ENCODE measurements at regions not wholly inside any gene's neighbourhood (a gene's known extent, or its start where the extent isn't known, plus 50 kb on each side); places are given as distances from the start of the nearest gene placed in this dataset.

- TF ChIP-seq CTCF (conservative IDR thresholded peaks at IDR 0.05; ENCODE audit: low read length) = no peak
- TF ChIP-seq EZH2phosphoT487 (IDR thresholded peaks at IDR 0.05; ENCODE audit: borderline replicate concordance) = no peak
Measured at GRCh38 chr9:108045851-108046250, 556.3 kb upstream of the KLF4 start.

All from Loucy (cell line).